PC-3 (cell line): ENCODE measurements at regions not wholly inside any gene's neighbourhood (a gene's known extent, or its start where the extent isn't known, plus 50 kb on each side); places are given as distances from the start of the nearest gene placed in this dataset.

Experiments
- ATAC-seq: fragments of 200-7000 bp; cut with Tn5 transposase; 2 replicates; pipeline ENCODE4 v1.9.1; 2020; ENCODE audit warnings: mild to moderate bottlenecking, moderate library complexity
- BruUV-seq: library from RNA; stranded (reverse); fragments of 400-500 nt; replicated peaks from 2 replicates; lab custom pipeline; 2021; lab: Mats Ljungman, UMichigan
- CTCF ChIA-PET: fragments of 300-600 bp; sonication (Branson Sonifier 250); formaldehyde crosslinking; loops from one replicate; lab custom pipeline; 2022; ENCODE audit warnings: antibody characterized with exemption; lab: Charles Lee
- POLR2A ChIA-PET: fragments of 300-600 bp; sonication (Branson Sonifier 250); formaldehyde crosslinking; loops from one replicate; lab custom pipeline; 2022; ENCODE audit warnings: antibody characterized with exemption; ENCODE audit not compliant: unreplicated experiment; lab: Charles Lee
- DNase-seq: peaks from one replicate; pipeline ENCODE4 v3.0.0-alpha.2; 2015
- H2AFZ ChIP-seq: fragments of 300-600 bp; sonication (generic); 2 replicates; pipeline ENCODE4 v1.6.0; 2016; ENCODE audit warnings: antibody characterized with exemption, low read length
- H3F3A ChIP-seq: fragments of 300-600 bp; sonication (generic); one replicate; pipeline ENCODE4 v1.6.0; 2017; ENCODE audit warnings: antibody characterized with exemption, low read length, control low read depth, mild to moderate bottlenecking; ENCODE audit not compliant: unreplicated experiment
- H3K27ac ChIP-seq: fragments of 300-600 bp; sonication (generic); 2 replicates; pipeline ENCODE4 v1.5.1; 2016; ENCODE audit warnings: mild to moderate bottlenecking, low read length
- H3K27me3 ChIP-seq: fragments of 300-600 bp; sonication (generic); 2 replicates; pipeline ENCODE4 v1.6.1; 2016; ENCODE audit warnings: low read length, mixed read lengths
- H3K36me3 ChIP-seq: fragments of 300-600 bp; sonication (generic); 2 replicates; pipeline ENCODE4 v1.6.1; 2016; ENCODE audit warnings: low read depth, mixed run types, low read length, mixed read lengths
- H3K4me1 ChIP-seq: fragments of 300-600 bp; sonication (generic); 2 replicates; pipeline ENCODE4 v1.5.1; 2016; ENCODE audit warnings: low read length; ENCODE audit not compliant: insufficient read depth
- H3K4me2 ChIP-seq: fragments of 300-600 bp; sonication (generic); 2 replicates; pipeline ENCODE4 v1.6.0; 2016; ENCODE audit warnings: low read length
- H3K4me3 ChIP-seq: fragments of 300-600 bp; sonication (generic); 2 replicates; pipeline ENCODE4 v1.5.1; 2016; ENCODE audit warnings: mild to moderate bottlenecking, low read length, mixed read lengths
- H3K79me2 ChIP-seq: fragments of 300-600 bp; sonication (generic); 2 replicates; pipeline ENCODE4 v1.6.1; 2017; ENCODE audit warnings: low read length, mixed read lengths
- H3K9ac ChIP-seq: fragments of 300-600 bp; sonication (generic); 2 replicates; pipeline ENCODE4 v1.6.0; 2016; ENCODE audit warnings: mild to moderate bottlenecking, low read length
- H3K9me2 ChIP-seq: fragments of 300-600 bp; sonication (generic); replicated peaks from 2 replicates; pipeline ENCODE4 v1.6.1; 2016; ENCODE audit warnings: mixed run types, low read length, mixed read lengths
- H3K9me3 ChIP-seq: fragments of 300-600 bp; sonication (generic); 2 replicates; pipeline ENCODE4 v1.6.1; 2016; ENCODE audit warnings: low read length, mixed read lengths
- H4K20me1 ChIP-seq: fragments of 300-600 bp; sonication (generic); 2 replicates; pipeline ENCODE4 v1.6.1; 2016; ENCODE audit warnings: low read length, mixed read lengths
- CTCF ChIP-seq: fragments of 300-600 bp; sonication (generic); conservative IDR thresholded peaks from 2 replicates; pipeline ENCODE4 v1.5.1; 2017; ENCODE audit warnings: antibody characterized with exemption, low read depth, mild to moderate bottlenecking, low read length
- EZH2 ChIP-seq: fragments of 300-600 bp; sonication (generic); IDR thresholded peaks from one replicate; pipeline ENCODE4 v1.6.1; 2017; ENCODE audit warnings: antibody characterized with exemption, mild to moderate bottlenecking, low read length; ENCODE audit not compliant: unreplicated experiment
- EZH2phosphoT487 ChIP-seq: fragments of 300-600 bp; sonication (generic); IDR thresholded peaks from 2 replicates; pipeline ENCODE4 v1.6.1; 2018; ENCODE audit warnings: mild to moderate bottlenecking, antibody characterized with exemption, low read length, borderline replicate concordance
- intact Hi-C: fragments of 100-400 bp; cut with micrococcal nuclease; formaldehyde crosslinking; loops from 2 replicates; pipeline ENCODE4 v1.9.0; 2023

GRCh38 chr14:83534995-83535394 is 1994.9 kb upstream of the FLRT2 start:
- Histone ChIP-seq H3K9me3 (peaks cover 23% of the 10 kb centered on the region), H4K20me1 (no peaks in the 10 kb centered on the region), H3F3A (no peaks in the 10 kb centered on the region), H3K9me2 (no peaks in the 10 kb centered on the region), H3K27ac (no peak overlapping the region), H3K4me1 (no peaks in the 10 kb centered on the region), H3K36me3 (no peaks in the 10 kb centered on the region), H3K79me2 (no peaks in the 10 kb centered on the region), H3K27me3 (no peaks in the 10 kb centered on the region), H3K9ac (no peak overlapping the region), H2AFZ (no peak overlapping the region), H3K4me3 (no peak overlapping the region), H3K4me2 (no peak overlapping the region)
- ChIA-PET POLR2A (no interaction called here), CTCF (no interaction called here)
- no TSS peak for BruUV-seq
- DNase-seq (no peak), ATAC-seq (no peak)
- intact Hi-C loops = no loop called here
- no peak for TF ChIP-seq CTCF

GRCh38 chr14:83535444-83535843 is 1994.5 kb upstream of the FLRT2 start:
- POLR2A ChIA-PET = no interaction called here
- H4K20me1 ChIP-seq = no peaks in the 10 kb centered on the region
- no peaks in the 10 kb centered on the region for H3F3A ChIP-seq
- no peak overlapping the region for H3K27ac ChIP-seq
- no peak overlapping the region for H2AFZ ChIP-seq
- no peaks in the 10 kb centered on the region for H3K9me2 ChIP-seq
- no peak overlapping the region for H3K4me3 ChIP-seq
- H3K36me3 ChIP-seq = no peaks in the 10 kb centered on the region
- no peak overlapping the region for H3K4me2 ChIP-seq
- CTCF ChIA-PET = no interaction called here
- no peaks in the 10 kb centered on the region for H3K27me3 ChIP-seq
- H3K79me2 ChIP-seq = no peaks in the 10 kb centered on the region
- peaks cover 23% of the 10 kb centered on the region for H3K9me3 ChIP-seq
- H3K4me1 ChIP-seq = no peaks in the 10 kb centered on the region
- no peak for TF ChIP-seq CTCF
- no peak for TF ChIP-seq EZH2phosphoT487
- no peak for TF ChIP-seq EZH2
- no peak for ATAC-seq
- no peak overlapping the region for H3K9ac ChIP-seq
- no peak for DNase-seq
- intact Hi-C loops = no loop called here
- BruUV-seq = no TSS peak

- no peak overlapping the region for H3K4me3 ChIP-seq
- H3K79me2 ChIP-seq = no peaks in the 10 kb centered on the region
- no peaks in the 10 kb centered on the region for H3K4me1 ChIP-seq
- intact Hi-C loops = no loop called here
- peaks cover 10% of the 10 kb centered on the region; the same call in 1 of the 2 replicates for H3K9me3 ChIP-seq
- ChIA-PET POLR2A (no interaction called here), CTCF (no interaction called here)
- H2AFZ ChIP-seq = no peak overlapping the region
- H4K20me1 ChIP-seq = no peaks in the 10 kb centered on the region
- no peaks in the 10 kb centered on the region for H3K27me3 ChIP-seq
- no TSS peak for BruUV-seq
- H3K9me2 ChIP-seq = no peaks in the 10 kb centered on the region
- ATAC-seq (no peak), DNase-seq (no peak)
- H3K36me3 ChIP-seq = no peaks in the 10 kb centered on the region
- TF ChIP-seq EZH2phosphoT487 (no peak), EZH2 (no peak), CTCF (no peak)
- no peaks in the 10 kb centered on the region for H3F3A ChIP-seq
- H3K4me2 ChIP-seq = no peak overlapping the region
- no peak overlapping the region for H3K9ac ChIP-seq
- H3K27ac ChIP-seq = no peak overlapping the region
Measured at GRCh38 chr14:83541147-83541546, 1988.8 kb upstream of the FLRT2 start.
